ENCODE measurements at regions not wholly inside any gene's neighbourhood (a gene's known extent, or its start where the extent isn't known, plus 50 kb on each side); places are given as distances from the start of the nearest gene placed in this dataset.

- Histone ChIP-seq H3K27ac (ENCODE audit: low read depth, low read length) (no peak overlapping the region), H3K9me3 (ENCODE audit: control insufficient read depth, insufficient read depth, low read length) (no peaks in the 10 kb centered on the region), H3K9me2 (replicated peaks; ENCODE audit: control insufficient read depth, low read length) (no peaks in the 10 kb centered on the region), H3K4me1 (ENCODE audit: control insufficient read depth, low read length) (no peaks in the 10 kb centered on the region), H3K4me3 (ENCODE audit: low read length) (no peak overlapping the region), H3K4me2 (ENCODE audit: low read length) (no peak overlapping the region), H3K27me3 (ENCODE audit: control insufficient read depth, low read length) (no peaks in the 10 kb centered on the region), H3F3A (ENCODE audit: control insufficient read depth, insufficient read depth) (no peaks in the 10 kb centered on the region), H4K20me1 (ENCODE audit: control insufficient read depth, insufficient read depth, low read depth, low read length) (no peaks in the 10 kb centered on the region), H3K36me3 (ENCODE audit: control insufficient read depth, low read length) (no peaks in the 10 kb centered on the region), H3K79me2 (ENCODE audit: control insufficient read depth, low read length) (no peaks in the 10 kb centered on the region)
- TF ChIP-seq CTCF (IDR thresholded peaks at IDR 0.05; ENCODE audit: low read depth, low read length, poor library complexity, severe bottlenecking) (peak; percentile 60), EZH2phosphoT487 (IDR thresholded peaks at IDR 0.05; ENCODE audit: borderline replicate concordance, low read length) (no peak)
Measured at GRCh38 chr12:63068857-63069442, 82.1 kb downstream of the AVPR1A start.

DNA sequence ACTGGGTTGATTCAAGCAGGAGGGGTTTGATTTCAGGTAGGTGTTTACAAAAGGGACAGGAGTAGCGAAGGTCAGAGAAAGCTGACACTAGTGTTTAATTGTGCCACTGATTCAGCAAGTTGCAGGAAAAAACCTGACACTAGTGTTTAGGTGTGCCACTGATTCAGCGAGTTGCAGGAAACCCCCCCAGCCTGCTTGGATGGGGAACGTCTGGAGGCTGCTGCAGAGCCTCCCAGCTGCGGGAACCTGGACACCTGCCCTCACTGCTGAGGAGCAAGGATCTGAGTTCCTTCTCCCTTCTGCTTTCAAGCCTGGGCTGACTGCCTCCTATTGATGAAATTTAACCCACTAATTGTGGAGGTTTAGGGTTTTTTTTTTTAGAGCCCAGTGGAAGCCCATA, 84.2 kb downstream of the AVPR1A start:
- no peak overlapping the region for H3K27ac ChIP-seq (ENCODE audit: low read depth, low read length)
- H3F3A ChIP-seq (ENCODE audit: control insufficient read depth, insufficient read depth), result no peaks in the 10 kb centered on the region
- no peak overlapping the region for H3K4me3 ChIP-seq (ENCODE audit: low read length)
- TF ChIP-seq EZH2phosphoT487 (IDR thresholded peaks at IDR 0.05; ENCODE audit: borderline replicate concordance, low read length) (no peak), CTCF (IDR thresholded peaks at IDR 0.05; ENCODE audit: low read depth, low read length, poor library complexity, severe bottlenecking) (no peak)
- no peaks in the 10 kb centered on the region for H3K36me3 ChIP-seq (ENCODE audit: control insufficient read depth, low read length)
- no peaks in the 10 kb centered on the region for H4K20me1 ChIP-seq (ENCODE audit: control insufficient read depth, insufficient read depth, low read depth, low read length)
- H3K27me3 ChIP-seq (ENCODE audit: control insufficient read depth, low read length), result no peaks in the 10 kb centered on the region
- H3K4me1 ChIP-seq (ENCODE audit: control insufficient read depth, low read length), result no peaks in the 10 kb centered on the region
- H3K9me2 ChIP-seq (replicated peaks; ENCODE audit: control insufficient read depth, low read length), result no peaks in the 10 kb centered on the region
- H3K79me2 ChIP-seq (ENCODE audit: control insufficient read depth, low read length), result no peaks in the 10 kb centered on the region
- no peak overlapping the region for H3K4me2 ChIP-seq (ENCODE audit: low read length)
- no peaks in the 10 kb centered on the region for H3K9me3 ChIP-seq (ENCODE audit: control insufficient read depth, insufficient read depth, low read length)

- no peaks in the 10 kb centered on the region for H4K20me1 ChIP-seq (ENCODE audit: control insufficient read depth, insufficient read depth, low read depth, low read length)
- no peaks in the 10 kb centered on the region for H3K9me3 ChIP-seq (ENCODE audit: control insufficient read depth, insufficient read depth, low read length)
- no peak overlapping the region for H3K4me3 ChIP-seq (ENCODE audit: low read length)
- H3K27me3 ChIP-seq (ENCODE audit: control insufficient read depth, low read length), result no peaks in the 10 kb centered on the region
- no peaks in the 10 kb centered on the region for H3K4me1 ChIP-seq (ENCODE audit: control insufficient read depth, low read length)
- H3K27ac ChIP-seq (ENCODE audit: low read depth, low read length), result no peak overlapping the region
- no peaks in the 10 kb centered on the region for H3K36me3 ChIP-seq (ENCODE audit: control insufficient read depth, low read length)
- H3K79me2 ChIP-seq (ENCODE audit: control insufficient read depth, low read length), result no peaks in the 10 kb centered on the region
- H3K9me2 ChIP-seq (replicated peaks; ENCODE audit: control insufficient read depth, low read length), result no peaks in the 10 kb centered on the region
- no peaks in the 10 kb centered on the region for H3F3A ChIP-seq (ENCODE audit: control insufficient read depth, insufficient read depth)
- H3K4me2 ChIP-seq (ENCODE audit: low read length), result no peak overlapping the region
- TF ChIP-seq EZH2phosphoT487 (IDR thresholded peaks at IDR 0.05; ENCODE audit: borderline replicate concordance, low read length), result no peak
- TF ChIP-seq CTCF (IDR thresholded peaks at IDR 0.05; ENCODE audit: low read depth, low read length, poor library complexity, severe bottlenecking), result no peak
Measured at GRCh38 chr12:63066136-63066535, 84.9 kb downstream of the AVPR1A start.

All from DOHH2 (cell line).